Tibial nerve (tissue), 3 donors: ENCODE measurements at regions not wholly inside any gene's neighbourhood (a gene's known extent, or its start where the extent isn't known, plus 50 kb on each side); places are given as distances from the start of the nearest gene placed in this dataset.

ENCODE experiments used
- CTCF ChIP-seq, 5 experiments: fragments of 200-600 bp in 3 of 5; fragments of 450-650 bp in 2 of 5; sonication (generic) in 3 of 5; IDR thresholded peaks; one replicate each; pipeline ENCODE4 v1.5.1; 2016 to 2019; ENCODE audit warnings: antibody characterized with exemption in 5 of 5, mild to moderate bottlenecking in 3 of 5, moderate library complexity in 2 of 5
- POLR2A ChIP-seq, 2 donors: fragments of 450-650 bp; IDR thresholded peaks; one replicate each; pipeline ENCODE4 v1.6.1; 2017; ENCODE audit warnings: antibody characterized with exemption in 2 of 2, mild to moderate bottlenecking in 2 of 2, moderate library complexity in 2 of 2

GRCh38 chr4:103938488-103938887, 218.7 kb upstream of the TACR3 start:
- TF ChIP-seq POLR2A (IDR thresholded peaks at IDR 0.05) (no peak), CTCF (IDR thresholded peaks at IDR 0.05) (no peak)
